ENCODE measurements at regions not wholly inside any gene's neighbourhood (a gene's known extent, or its start where the extent isn't known, plus 50 kb on each side); places are given as distances from the start of the nearest gene placed in this dataset.

DNA sequence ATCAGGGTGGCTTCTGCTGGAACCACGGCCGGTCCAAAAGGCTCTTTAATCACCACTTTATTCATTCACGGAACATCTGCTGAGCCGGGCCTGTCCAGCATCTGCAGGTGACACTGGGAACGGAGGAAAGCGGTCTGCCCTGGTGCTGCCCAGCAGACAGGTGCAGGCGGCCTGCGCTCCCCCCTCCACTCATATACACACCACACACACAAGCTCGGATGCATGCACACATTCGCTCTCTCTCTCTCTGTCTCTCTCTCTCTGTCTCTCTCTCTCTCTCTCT, 736.9 kb downstream of the BRD1 start:
- Histone ChIP-seq H4K20me1 (ENCODE audit: insufficient read depth, low read length) (no peaks in the 10 kb centered on the region), H2AK9ac (replicated peaks; ENCODE audit: low read depth, low read length, poor library complexity) (no peak overlapping the region), H2BK5ac (ENCODE audit: low read depth, low read length, poor library complexity, severe bottlenecking) (no peak overlapping the region), H3K9me1 (ENCODE audit: insufficient read depth, low read length) (no peaks in the 10 kb centered on the region), H3K14ac (replicated peaks; ENCODE audit: low read depth, low read length) (no peak overlapping the region), H4K8ac (ENCODE audit: low read depth in 2 of 2, low read length in 2 of 2) (no peak overlapping the region), H3K23ac (ENCODE audit: low read depth, low read length) (no peak overlapping the region), H3K18ac (ENCODE audit: low read depth, low read length) (no peak overlapping the region), H3K9ac (ENCODE audit: low read depth, low read length) (no peak overlapping the region), H3K79me1 (ENCODE audit: low read depth in 1 of 2, low read length in 2 of 2) (no peaks in the 10 kb centered on the region), H2BK120ac (ENCODE audit: low read depth, low read length) (no peak overlapping the region), H2AFZ (replicated peaks; ENCODE audit: low read length, poor library complexity) (no peak overlapping the region), H3K56ac (ENCODE audit: extremely low read depth, insufficient read depth, low read length) (no peak overlapping the region), H3K4ac (ENCODE audit: low read depth, low read length) (no peak overlapping the region), H3K4me2 (ENCODE audit: low read depth, low read length) (no peak overlapping the region), H3K4me1 (ENCODE audit: control insufficient read depth, insufficient read depth, low read length) (no peaks in the 10 kb centered on the region), H3K36me3 (ENCODE audit: control insufficient read depth, insufficient read depth, low read length) (no peaks in the 10 kb centered on the region), H3K27me3 (ENCODE audit: control insufficient read depth, insufficient read depth, low read length) (no peaks in the 10 kb centered on the region), H2AK5ac (ENCODE audit: low read depth, low read length) (no peak overlapping the region), H3K9me3 (ENCODE audit: control insufficient read depth, insufficient read depth, low read length) (peaks cover 56% of the 10 kb centered on the region), H2BK15ac (ENCODE audit: low read depth, low read length) (no peak overlapping the region), H4K91ac (ENCODE audit: insufficient read depth, low read depth, low read length) (no peak overlapping the region), H4K5ac (ENCODE audit: low read depth, low read length) (no peak overlapping the region), H3K4me3 (ENCODE audit: insufficient read depth, low read depth, low read length) (no peak overlapping the region), H3K27ac (ENCODE audit: insufficient read depth, low read length) (no peak overlapping the region), H2BK20ac (ENCODE audit: low read depth, low read length) (no peak overlapping the region)
- ATAC-seq (ENCODE audit: low read depth) (no peak), DNase-seq (no peak)
- no CpG with 5 or more reads among the region's 10 CpGs for WGBS, 2 experiments (ENCODE audit: extremely low coverage in 2 of 2, insufficient read length in 1 of 2)
- TF ChIP-seq NFE2L2 (IDR thresholded peaks at IDR 0.05; ENCODE audit: low read depth, low read length) (no peak), MXI1 (IDR thresholded peaks at IDR 0.05; ENCODE audit: borderline replicate concordance, low read depth, low read length) (no peak), BHLHE40 (IDR thresholded peaks at IDR 0.05; ENCODE audit: low read depth, low read length) (no peak), CHD1 (IDR thresholded peaks at IDR 0.05; ENCODE audit: low read depth, low read length) (no peak), MAFK (IDR thresholded peaks at IDR 0.05; ENCODE audit: low read depth, low read length) (no peak), MAZ (IDR thresholded peaks at IDR 0.05; ENCODE audit: borderline replicate concordance, low read depth, low read length) (no peak), POLR2A (IDR thresholded peaks at IDR 0.05; ENCODE audit: low read depth, low read length) (no peak), RFX5 (IDR thresholded peaks at IDR 0.05; ENCODE audit: low read depth, low read length) (no peak), RAD21 (IDR thresholded peaks at IDR 0.05; ENCODE audit: low read length) (no peak), SMC3 (IDR thresholded peaks at IDR 0.05; ENCODE audit: low read depth, low read length) (no peak), CEBPB (IDR thresholded peaks at IDR 0.05; ENCODE audit: low read depth, low read length) (no peak), RCOR1 (IDR thresholded peaks at IDR 0.05; ENCODE audit: insufficient replicate concordance, low read length) (no peak), FOS (IDR thresholded peaks at IDR 0.05; ENCODE audit: low read depth, low read length) (no peak)
- TF ChIP-seq, protein P1, sequence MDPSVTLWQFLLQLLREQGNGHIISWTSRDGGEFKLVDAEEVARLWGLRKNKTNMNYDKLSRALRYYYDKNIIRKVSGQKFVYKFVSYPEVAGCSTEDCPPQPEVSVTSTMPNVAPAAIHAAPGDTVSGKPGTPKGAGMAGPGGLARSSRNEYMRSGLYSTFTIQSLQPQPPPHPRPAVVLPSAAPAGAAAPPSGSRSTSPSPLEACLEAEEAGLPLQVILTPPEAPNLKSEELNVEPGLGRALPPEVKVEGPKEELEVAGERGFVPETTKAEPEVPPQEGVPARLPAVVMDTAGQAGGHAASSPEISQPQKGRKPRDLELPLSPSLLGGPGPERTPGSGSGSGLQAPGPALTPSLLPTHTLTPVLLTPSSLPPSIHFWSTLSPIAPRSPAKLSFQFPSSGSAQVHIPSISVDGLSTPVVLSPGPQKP (IDR thresholded peaks at IDR 0.05; ENCODE audit: borderline replicate concordance, low read depth, low read length), result no peak
- TF ChIP-seq, protein P2, sequence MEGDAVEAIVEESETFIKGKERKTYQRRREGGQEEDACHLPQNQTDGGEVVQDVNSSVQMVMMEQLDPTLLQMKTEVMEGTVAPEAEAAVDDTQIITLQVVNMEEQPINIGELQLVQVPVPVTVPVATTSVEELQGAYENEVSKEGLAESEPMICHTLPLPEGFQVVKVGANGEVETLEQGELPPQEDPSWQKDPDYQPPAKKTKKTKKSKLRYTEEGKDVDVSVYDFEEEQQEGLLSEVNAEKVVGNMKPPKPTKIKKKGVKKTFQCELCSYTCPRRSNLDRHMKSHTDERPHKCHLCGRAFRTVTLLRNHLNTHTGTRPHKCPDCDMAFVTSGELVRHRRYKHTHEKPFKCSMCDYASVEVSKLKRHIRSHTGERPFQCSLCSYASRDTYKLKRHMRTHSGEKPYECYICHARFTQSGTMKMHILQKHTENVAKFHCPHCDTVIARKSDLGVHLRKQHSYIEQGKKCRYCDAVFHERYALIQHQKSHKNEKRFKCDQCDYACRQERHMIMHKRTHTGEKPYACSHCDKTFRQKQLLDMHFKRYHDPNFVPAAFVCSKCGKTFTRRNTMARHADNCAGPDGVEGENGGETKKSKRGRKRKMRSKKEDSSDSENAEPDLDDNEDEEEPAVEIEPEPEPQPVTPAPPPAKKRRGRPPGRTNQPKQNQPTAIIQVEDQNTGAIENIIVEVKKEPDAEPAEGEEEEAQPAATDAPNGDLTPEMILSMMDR (conservative IDR thresholded peaks at IDR 0.05; ENCODE audit: low read depth, low read length), result no peak
- TF ChIP-seq, protein P3, sequence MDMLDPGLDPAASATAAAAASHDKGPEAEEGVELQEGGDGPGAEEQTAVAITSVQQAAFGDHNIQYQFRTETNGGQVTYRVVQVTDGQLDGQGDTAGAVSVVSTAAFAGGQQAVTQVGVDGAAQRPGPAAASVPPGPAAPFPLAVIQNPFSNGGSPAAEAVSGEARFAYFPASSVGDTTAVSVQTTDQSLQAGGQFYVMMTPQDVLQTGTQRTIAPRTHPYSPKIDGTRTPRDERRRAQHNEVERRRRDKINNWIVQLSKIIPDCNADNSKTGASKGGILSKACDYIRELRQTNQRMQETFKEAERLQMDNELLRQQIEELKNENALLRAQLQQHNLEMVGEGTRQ (IDR thresholded peaks at IDR 0.05; ENCODE audit: low read depth, low read length), result no peak
- ChIA-PET POLR2A (ENCODE audit: unreplicated experiment) (no interaction called here), CTCF (no interaction called here)
- no TSS peak for BruUV-seq (replicated peaks)
- dilution Hi-C loops (cut with HindIII; ENCODE audit: low sequenced_read_pairs, unreplicated experiment), result no loop called here
- in situ Hi-C loops (cut with MboI; ENCODE audit: low sequenced_read_pairs), result no loop called here
- intact Hi-C loops (cut with micrococcal nuclease), result no loop called here

Measured in IMR-90 (cell line).